GM04504 (cell line): ENCODE measurements at regions not wholly inside any gene's neighbourhood (a gene's known extent, or its start where the extent isn't known, plus 50 kb on each side); places are given as distances from the start of the nearest gene placed in this dataset.

Experiments used
- DNase-seq: peaks from one replicate; pipeline ENCODE4 v3.0.0-alpha.2; 2012; ENCODE audit warnings: low read depth

DNA sequence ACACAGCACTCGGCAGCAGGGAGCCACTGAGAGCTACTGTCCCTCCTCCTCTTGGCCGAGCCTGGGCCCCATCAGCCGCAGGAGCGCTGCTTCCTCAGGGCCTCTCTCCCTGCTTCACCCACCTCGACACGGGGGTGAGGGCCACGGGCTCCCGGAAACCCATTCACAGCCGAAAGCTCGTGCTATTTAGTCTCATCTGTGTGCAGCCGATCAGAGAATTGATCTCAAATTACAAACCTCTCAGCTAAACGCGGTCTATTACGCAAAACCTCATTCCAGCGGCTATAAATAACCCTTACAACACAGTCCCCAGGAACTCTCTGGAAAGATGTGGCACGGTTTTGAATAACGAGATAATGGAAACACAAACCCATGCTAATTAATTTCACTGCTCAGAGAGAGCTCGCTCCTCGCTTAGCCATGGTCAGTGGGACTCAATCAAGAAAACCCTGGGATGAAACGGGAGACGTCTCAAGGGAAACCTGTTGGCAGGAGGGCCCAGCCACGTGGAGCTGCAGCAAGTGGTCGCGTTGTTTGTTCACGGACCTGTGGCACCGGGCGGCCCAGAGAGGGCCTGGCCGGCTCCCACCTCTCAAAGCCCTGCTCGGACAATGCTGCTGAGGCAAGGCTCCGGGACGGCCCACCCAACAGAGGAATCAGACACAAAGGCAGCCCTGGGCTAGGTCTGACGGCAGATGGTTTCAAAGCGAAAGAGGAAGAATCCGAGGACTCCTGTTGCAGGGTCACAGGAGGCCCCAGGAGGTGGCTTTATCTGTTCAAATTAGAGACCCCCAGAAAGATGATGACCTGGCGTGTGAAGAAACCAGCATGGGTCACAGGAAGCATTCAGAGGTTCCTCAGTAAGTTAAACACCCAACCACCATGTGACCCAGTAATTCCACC is 210.5 kb downstream of the CTTN start:
- no peak for DNase-seq

DNA sequence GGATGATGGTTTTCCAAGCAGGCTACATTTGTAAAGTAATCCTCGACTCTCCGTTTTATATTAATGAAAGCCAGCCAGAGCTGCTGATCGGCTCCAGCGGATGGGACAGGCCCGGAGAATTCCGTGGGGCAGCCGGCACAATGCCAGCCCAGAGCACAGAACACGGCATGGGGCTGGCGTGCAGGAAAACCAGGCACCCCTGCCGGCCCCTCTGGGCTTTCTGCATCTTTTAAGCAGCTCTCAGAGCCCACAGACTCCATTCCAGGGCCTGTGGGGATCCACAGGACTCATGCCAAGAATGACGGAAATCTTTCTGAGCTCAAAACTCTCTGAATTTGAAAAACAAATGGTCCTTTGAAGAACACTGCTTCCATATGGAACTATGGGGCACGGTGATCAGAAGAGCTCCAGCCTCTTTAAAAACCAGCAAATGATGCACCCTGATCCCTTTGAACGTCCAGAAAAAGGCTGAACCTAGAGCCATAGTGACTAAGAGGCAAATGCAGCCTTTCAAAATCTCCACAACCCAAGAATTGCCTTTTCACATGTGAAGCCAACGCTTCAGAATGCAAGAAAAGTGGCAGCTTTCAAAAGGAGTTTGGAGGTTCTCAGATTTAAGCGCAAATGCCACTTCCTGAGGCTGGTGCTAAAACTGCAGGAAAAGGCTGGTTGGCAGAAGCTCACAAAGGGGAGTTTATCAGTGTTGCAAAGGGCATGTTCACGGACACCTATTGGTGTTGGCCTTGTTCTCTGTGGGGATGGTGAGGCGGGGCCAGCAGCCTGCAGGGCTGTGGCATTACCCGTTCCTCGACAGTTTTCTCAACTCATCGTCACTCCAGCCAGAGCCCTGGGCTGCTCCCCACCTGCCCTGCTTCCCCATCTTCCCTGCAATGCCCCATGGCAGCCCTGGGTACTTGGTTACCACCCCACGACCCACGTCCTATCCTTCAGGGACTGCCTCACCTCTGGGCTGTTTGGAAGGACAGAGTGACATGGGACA is 212.5 kb downstream of the CTTN start:
- DNase-seq: no peak

DNA sequence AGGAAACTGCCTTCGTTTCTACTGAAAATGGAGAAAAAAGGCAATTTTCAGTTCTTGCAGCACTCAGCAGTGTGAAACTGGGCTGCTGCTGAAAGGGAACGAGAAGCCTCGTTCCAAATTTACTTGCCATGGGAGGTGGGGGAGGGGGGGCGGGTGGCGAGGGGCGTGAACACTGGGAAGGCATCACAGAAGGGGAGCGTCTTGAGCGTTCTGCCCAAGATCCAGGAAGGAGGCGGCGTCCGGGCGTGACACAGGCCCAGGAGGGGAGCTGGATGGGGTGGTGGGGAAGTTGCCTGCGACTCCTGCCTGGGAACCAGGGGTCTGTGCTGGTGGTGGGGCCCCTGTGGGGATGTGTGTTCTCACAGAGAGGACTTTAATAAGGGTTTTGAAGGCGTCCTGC is 213.5 kb downstream of the CTTN start:
- DNase-seq: no peak

DNA sequence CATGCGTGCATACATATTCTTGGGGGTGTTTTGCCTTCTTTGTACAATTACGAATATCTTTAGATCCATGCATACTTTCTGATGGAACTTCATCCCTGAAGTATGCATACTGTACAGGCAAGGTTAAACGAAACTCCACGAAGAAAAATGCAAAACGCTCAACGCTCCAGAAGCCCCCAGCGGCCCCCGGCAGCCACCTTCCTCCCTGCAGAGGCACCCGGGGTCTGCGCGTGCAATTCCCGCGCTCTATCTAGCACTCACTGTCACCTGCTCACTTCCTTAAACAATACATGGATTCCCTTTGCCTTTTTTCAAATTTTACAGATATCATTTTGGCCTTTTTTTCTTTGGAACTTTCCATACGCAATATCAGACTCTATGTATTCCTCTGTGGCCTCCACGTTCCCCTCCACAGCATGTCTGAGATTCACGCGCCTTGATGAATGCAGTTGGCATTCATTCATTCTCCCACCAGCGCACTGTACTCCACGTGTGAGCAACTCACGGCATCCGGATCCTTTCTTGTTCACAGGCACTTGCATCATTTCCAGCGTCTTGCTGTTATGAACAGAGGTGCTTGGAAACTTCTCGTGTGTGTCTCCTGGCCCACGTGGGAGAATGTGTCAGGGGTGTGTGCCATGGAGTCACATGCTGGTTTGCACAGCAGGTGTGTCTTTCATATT is 214.3 kb downstream of the CTTN start:
- no peak for DNase-seq

DNA sequence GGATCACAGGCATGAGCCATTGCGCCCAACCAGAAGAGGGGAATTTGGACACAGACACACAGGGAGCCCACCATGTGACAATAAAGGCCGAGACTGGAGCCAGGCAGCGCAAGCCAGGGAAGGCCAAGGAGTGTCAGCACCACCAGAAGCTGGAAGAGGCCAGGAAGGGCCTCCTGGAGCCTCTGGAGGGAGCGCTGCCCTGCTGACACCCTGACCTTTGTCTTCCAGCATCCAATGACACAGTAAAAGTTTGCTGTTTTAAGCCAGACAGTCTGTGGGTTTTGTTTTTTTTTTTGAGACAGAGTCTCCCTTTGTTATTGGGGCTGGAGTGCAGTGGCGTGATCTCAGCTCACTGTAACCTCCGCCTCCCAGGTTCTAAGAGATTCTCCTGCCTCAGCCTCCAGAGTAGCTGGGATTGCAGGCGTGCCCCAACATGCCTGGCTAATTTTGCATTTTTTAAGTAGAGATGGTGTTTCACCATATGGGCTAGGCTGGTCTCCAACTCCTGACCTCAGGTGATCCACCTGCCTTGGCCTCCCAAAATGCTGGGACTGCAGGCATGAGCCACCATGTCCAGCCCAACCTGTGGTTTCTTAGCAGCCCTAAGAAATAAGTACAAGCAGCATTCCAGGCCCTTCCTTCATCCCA is 215.8 kb downstream of the CTTN start:
- no peak for DNase-seq

DNA sequence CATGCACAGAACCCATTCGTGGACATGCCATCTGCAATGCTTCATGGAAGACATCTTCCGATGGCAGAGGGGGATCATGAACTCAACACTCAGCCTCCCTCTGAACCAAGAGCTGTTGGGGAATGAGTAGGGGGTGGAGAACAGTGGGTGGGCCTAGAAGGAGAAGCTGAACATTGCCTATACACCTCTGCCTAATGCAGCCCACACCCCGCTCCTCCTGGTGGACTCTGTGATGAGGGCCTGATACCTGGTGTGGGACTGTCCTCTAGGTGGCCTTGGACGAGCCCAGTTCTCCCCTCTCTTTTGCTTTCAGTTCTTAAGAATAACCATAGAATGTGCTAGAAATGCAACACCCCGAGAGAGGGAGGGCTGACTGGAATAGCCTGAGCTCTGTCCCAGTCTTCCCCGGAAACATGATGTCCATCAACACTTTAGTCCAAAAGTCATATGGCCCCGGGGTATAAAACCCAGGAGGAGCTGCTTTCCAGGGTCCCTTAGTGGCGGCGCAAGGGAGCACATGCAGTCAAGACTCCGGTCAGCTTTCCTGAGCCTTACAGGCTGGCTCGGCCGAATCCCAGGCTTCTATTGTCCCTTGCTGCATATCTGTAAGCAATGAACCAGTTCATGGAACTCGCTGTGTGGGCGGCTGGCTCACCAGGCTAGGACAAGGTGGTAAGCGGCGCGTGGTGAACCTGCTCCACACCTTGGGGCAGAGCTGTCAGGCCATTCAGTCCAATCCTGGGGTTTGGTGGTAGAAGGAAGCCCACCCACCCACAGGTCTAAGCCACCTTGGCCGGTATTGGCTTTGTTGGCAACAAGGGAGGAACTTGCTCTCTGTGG is 216.9 kb downstream of the CTTN start:
- DNase-seq: no peak

DNA sequence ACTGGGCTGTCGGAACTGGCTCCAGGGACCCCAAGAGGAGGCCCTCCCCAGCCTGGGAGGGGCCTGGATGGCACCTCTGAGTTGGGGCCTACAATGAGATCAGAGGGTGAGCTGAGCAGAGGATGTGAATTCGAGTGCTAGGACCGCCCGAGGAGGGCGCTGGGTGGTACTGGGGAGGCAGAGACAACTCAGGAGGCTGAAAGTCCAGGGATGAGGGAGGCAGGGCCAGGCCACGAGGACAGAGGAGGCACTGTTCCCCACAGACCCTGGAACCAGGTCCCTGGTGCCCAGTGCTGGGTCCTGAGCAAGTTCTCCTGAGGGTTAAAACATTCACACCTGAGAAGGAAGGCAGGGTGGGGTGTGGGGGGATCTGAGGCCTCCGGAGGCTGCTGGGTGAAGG is 218.0 kb downstream of the CTTN start:
- DNase-seq: no peak

DNA sequence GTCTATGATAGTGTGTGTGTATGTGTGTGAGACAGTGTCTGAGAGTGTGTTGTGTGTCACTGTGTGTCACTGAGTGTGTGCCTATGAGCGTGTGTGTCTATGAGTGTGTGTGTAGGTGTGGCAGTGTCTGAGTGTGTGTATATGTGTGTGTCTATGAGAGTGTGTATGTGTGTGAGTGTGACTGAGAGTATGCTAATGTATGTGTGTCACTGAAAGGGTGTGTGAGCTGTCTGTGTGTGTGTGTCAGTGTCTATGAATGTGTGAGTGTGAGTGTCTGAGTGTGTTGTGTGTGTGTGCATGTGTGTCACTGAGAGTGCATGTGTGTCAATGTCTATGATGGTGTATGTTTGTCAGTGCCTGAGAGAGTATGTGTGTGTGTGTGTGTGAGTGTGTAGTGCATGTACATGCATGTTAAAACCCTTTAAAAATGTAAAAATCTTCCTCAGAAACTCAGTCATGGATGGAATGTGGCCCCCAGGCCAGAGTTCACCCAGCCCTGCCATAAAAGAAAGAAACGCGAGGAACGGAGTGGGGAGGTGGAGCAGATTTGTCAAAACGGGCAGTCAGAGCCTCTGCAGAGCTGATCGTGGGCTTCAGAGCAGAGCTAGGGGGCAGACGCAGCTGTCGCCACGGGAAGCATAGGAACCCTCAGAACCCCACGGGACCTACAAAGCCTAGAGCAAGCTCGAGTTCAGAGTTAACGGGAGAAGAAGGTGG is 218.8 kb downstream of the CTTN start:
- no peak for DNase-seq

DNA sequence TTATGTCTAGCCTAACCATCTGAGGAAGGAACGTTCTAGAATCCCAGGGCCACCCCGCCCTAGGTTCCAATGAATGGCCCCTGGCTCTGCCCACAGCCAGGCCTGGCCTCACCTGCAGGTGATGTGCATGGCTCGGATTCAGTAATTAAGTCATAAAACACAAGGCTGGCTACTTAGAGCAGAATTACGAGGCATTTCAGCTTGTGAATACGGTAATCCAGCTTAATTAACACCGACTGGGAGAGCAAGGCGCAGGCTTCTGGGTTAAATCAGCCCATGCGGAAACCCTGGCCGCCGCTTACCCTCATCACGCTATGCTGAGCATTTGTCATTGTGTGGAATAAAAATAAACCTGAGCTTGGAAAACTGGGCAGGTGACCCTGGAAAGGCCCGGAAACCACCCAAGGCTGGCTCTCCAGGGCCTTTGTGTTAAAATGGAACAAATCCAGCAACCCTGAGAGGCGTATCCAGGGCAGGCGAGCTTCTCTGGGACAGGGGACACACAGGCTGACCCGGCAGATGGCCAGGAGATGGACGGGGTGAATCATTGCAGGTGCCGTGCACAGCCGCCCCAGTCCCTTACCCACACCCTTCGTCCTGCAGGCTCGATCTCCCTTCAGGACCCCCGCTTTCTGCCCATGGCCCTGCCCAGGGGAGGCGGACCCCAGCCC is 220.2 kb downstream of the CTTN start:
- no peak for DNase-seq

DNA sequence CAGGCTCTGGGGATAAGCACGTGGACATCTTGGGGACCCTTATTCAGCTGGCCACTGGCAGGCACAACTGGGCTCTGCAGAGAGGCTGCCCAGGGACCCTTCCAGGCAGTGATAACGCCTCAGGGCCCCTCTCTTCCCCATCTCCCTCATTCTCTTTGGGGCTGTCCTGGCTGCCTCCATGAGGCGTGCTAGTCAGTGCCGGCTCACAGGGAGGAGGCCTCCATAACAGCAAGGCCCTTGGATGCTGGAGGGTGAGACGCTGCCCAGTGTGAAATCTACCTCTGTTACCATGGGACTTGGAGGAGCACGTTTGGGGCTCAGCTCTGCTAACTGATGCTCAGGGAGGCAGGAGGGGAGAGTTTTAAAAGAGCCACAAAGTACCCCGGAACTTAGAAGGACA is 221.3 kb downstream of the CTTN start:
- no peak for DNase-seq

DNA sequence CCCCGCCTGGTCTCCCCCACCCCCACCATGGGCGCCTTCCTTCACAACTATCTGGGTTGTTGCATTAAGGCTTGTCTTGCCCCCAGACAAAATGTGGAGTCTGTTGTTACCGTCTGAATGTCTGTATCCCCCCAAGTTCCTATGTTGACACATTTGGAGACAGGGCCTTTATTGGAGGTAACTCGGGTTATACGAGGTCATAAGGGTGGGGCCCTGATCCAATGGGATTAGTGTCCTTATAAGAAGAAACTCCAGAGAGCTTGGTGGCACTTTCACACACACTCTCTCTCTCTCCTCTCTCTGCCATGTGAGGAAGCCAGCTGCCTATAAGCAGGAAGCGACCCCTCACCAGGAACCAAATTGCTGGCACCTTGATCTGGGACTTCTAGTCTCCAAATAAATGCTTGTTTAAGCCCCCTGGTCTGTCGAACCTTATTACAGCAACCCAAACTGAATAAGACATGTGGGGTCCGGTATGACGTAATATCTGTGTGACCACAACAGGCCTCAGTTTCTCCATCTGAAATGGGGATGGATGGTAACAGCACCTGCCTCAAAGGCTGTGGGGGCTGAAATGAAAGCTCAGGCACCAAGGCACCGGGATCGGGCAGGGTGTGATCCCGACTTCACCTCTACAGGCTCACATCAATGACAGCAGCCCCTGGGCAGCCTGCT is 222.3 kb downstream of the CTTN start:
- DNase-seq: no peak

DNA sequence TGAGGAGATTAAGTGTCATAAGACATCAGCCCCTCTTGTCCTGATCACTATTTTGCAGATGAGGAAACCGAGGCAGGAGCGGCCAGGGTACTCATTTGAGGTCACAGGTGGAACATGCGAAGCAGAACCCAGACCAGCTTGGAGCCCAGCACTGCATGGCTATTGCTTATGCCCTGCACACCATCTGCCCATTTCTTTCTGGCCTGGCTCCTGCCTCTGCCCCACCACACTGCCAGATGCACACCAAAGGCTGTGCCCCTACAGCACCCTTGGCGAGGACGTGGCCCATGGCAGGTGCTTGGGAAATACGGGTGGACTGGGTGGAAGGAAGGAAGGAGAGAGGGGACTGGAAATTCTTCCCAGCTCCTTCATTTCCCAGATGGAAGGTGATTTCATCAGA is 222.9 kb downstream of the CTTN start:
- DNase-seq: no peak

DNA sequence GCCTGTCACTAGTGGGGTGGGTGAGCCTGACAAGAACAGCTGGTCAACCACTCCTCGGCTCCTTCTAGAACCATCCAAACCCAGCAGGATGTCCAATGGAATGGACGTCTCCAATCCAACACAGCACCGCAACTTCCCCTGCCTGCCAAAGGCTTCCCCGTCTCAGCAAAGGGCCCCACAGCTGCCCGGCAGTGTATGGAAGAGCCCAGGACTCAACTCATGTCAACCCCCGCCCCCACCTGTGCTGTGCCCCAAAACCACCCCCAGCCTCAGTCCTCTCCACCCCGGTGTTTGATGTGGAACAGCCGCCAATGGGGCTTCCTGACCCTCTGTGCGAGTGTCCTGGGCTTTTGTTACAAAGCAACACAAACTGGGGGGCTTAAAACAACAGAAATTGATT is 223.8 kb downstream of the CTTN start:
- no peak for DNase-seq

DNA sequence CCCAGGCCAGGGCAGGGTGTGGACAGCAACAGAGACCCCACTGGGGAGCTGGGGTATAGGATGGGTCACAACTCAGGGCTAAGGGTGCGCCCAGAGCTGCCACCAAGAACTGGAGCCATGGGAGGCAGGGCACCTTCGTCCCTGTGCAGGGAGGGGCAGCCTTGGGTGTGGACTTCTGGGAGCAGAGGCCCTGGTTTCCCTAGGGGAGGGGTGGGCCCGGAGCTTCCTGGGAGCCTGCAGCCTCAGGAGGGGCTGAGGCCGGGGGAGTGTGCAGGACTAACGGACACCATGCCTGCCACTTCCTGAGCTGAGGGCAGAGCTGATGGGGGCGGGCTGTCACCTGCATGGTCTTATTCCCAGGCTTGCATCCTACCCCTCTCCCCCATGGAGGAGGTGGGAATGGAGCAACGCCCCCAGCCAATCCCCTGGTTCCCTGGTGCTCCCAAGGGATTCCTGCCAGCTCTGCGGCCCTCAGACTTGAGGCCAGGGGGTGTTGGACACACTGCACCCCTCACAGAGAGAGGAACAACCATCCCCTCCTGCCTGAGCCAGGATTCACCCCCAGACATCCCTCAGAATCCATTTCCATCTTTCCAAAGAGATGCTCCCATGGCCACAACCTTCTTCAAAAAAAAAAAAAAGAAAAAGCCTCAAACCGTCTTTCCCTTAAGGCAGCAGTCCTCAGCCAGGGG is 225.7 kb downstream of the CTTN start:
- DNase-seq: no peak

DNA sequence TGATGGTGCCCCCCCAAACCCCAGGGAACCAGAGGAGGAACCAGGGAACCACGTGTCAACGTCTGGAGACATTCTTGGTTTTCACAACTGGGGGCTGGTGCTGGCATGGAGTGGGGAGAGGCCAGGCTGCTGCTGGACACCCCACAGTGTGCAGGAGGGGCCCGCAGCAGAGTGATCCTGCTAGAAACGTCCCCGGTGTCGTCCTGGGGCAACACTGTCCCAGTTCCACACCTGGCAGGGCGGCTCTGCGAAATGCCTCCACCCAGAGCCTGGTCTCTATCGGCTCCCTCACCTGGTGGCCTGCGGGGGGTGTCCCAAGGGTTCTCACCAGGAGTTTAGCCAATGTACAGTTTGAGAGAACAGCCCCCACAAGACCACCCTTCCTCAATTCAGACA is 226.3 kb downstream of the CTTN start:
- no peak for DNase-seq

DNA sequence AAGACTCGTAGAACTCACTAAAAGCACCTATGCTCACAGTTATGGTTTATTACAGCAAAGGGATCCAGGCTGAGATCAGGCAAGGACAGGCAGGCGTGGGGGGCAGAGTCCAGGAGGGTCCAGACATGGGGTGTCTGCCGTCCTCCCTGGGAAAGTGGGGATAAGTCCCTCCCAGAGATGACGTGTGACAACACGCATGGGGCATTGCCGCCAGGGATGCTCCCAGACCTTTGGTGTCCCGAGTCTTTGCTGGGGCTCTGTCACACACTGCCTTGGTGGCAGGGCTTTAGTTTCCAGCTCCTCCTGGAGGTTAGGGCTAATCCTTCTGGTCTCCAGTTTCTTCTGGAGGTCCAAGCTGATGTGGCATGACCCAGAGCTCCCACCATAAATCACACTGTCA is 226.7 kb downstream of the CTTN start:
- DNase-seq: no peak

DNA sequence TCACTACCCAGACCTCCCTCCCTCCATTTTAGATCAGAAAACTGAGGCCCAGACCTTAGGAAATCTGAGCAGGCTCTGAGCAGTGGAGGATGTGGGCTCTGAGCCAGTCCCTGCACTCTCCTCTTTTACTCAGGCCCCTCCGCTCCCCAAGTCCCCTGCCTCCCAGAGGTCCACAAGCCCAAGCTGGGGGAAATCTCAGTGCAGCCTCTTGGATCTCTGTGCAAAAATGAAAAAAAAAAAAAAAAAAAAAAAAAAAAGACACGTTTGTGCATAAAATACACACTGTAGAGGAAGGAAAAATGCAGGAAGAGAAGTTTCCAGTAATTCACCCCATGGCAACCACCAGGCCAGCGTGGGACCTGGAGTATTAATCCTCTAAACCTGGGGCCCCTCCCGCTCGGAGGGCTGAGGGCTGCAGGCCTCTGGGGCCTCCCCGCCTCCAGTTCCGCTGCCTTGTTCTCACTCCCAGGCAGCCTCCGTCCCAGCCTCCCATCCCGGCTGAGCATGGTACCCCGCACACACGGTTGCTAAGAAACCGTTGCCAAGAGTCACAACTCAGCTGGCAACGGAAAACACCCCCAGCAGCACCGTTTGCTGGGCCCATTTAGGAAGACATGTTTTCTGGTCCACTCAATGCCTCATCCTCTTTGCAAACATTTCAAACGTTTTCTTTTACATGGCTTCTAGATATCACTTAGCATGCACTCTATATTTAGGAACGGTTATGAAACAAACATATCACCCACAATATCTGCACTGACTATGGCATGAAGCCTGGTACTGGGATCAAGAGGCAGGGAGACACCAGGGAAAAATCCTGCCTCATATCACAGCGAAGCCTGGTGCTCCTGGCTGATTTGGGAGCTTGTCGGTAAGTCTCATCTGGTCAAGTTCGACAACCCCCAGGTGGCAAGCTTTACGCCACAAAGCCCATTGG is 227.5 kb downstream of the CTTN start:
- no peak for DNase-seq
